Endothelial cell of umbilical vein (primary cell): ENCODE measurements at regions not wholly inside any gene's neighbourhood (a gene's known extent, or its start where the extent isn't known, plus 50 kb on each side); places are given as distances from the start of the nearest gene placed in this dataset.

Source experiments
- BruUV-seq: library from RNA; stranded (reverse); fragments of 400-500 nt; replicated peaks from 2 replicates; lab custom pipeline; 2021; lab: Mats Ljungman, UMichigan
- CTCF ChIA-PET: fragments of 300-600, 350-600 bp; sonication (Branson Sonifier 250); formaldehyde crosslinking; loops from one replicate; lab custom pipeline; 2021; ENCODE audit warnings: antibody characterized with exemption, inconsistent platforms; lab: Charles Lee
- POLR2A ChIA-PET: fragments of 300-600, 350-600 bp; sonication (Branson Sonifier 250); formaldehyde crosslinking; loops from one replicate; lab custom pipeline; 2021; ENCODE audit warnings: antibody characterized with exemption, inconsistent platforms; lab: Charles Lee
- DNase-seq: peaks from one replicate; pipeline ENCODE4 v3.0.0-alpha.2; 2011; ENCODE audit warnings: low read depth, low spot score
- FAIRE-seq: peaks from 2 replicates; lab custom pipeline; 2011; peaks lifted over from hg19 to GRCh38; lab: Jason Lieb, UNC
- H2AFZ ChIP-seq: 2 replicates; pipeline ENCODE4 v1.6.0; 2012; ENCODE audit warnings: low read depth, low read length, control low read depth, inconsistent platforms
- H3K27ac ChIP-seq: 2 replicates; pipeline ENCODE4 v1.5.1; 2011; ENCODE audit warnings: low read depth, mild to moderate bottlenecking, control low read depth, low read length, moderate library complexity; ENCODE audit not compliant: insufficient read depth
- H3K27me3 ChIP-seq, 2 experiments: 2 replicates each; pipeline versions ENCODE4 v1.6.0 to v1.6.1; 2011; ENCODE audit warnings: low read length in 2 of 2, mixed read lengths in 1 of 2; ENCODE audit not compliant: control insufficient read depth in 2 of 2, insufficient read depth in 2 of 2
- H3K36me3 ChIP-seq, 2 experiments: 2 replicates in 1 of 2; 3 replicates in 1 of 2; pipeline ENCODE4 v1.5.1; 2011; ENCODE audit warnings: low read length in 2 of 2, mild to moderate bottlenecking in 1 of 2, moderate library complexity in 1 of 2; ENCODE audit not compliant: control insufficient read depth in 2 of 2, insufficient read depth in 2 of 2; ENCODE audit errors: extremely low read depth in 1 of 2
- H3K4me1 ChIP-seq: 3 replicates; pipeline ENCODE4 v1.5.1; 2011; ENCODE audit warnings: mild to moderate bottlenecking, low read length; ENCODE audit not compliant: control insufficient read depth, insufficient read depth; ENCODE audit errors: extremely low read depth
- H3K4me2 ChIP-seq: 2 replicates; pipeline ENCODE4 v1.6.1; 2011; ENCODE audit warnings: low read length, control low read depth, mixed read lengths; ENCODE audit not compliant: insufficient read depth
- H3K4me3 ChIP-seq, 3 experiments: fragments of 200-600 bp in 1 of 3; sonication (generic), shearing (Covaris generic) in 1 of 3; replicated peaks in 1 of 3; 2 replicates each; pipeline ENCODE4 v1.5.1; 2011 to 2016; ENCODE audit warnings: control low read depth in 3 of 3, low read length in 3 of 3, mild to moderate bottlenecking in 2 of 3, inconsistent platforms in 1 of 3, low read depth in 1 of 3, moderate library complexity in 1 of 3; ENCODE audit not compliant: insufficient read depth in 1 of 3
- H3K79me2 ChIP-seq: 2 replicates; pipeline ENCODE4 v1.6.0; 2012; ENCODE audit warnings: low read length, inconsistent platforms; ENCODE audit not compliant: control insufficient read depth, insufficient read depth
- H3K9ac ChIP-seq: replicated peaks from 2 replicates; pipeline ENCODE3; 2011; ENCODE audit warnings: low read length, control low read depth; ENCODE audit not compliant: insufficient read depth; ENCODE audit errors: extremely low read depth
- H3K9me1 ChIP-seq: replicated peaks from 3 replicates; pipeline ENCODE4 v1.6.0; 2011; ENCODE audit warnings: mild to moderate bottlenecking, low read length; ENCODE audit not compliant: control insufficient read depth, insufficient read depth; ENCODE audit errors: extremely low read depth
- H3K9me3 ChIP-seq: replicated peaks from 2 replicates; pipeline ENCODE4 v1.5.1; 2012; ENCODE audit warnings: low read length, inconsistent platforms; ENCODE audit not compliant: control insufficient read depth, insufficient read depth
- H4K20me1 ChIP-seq: replicated peaks from 2 replicates; pipeline ENCODE3; 2011; ENCODE audit warnings: mild to moderate bottlenecking, low read length; ENCODE audit not compliant: control insufficient read depth, insufficient read depth; ENCODE audit errors: extremely low read depth
- EZH2 ChIP-seq: IDR thresholded peaks from 2 replicates; pipeline ENCODE4 v1.6.1; 2012; ENCODE audit warnings: borderline replicate concordance, low read depth, mild to moderate bottlenecking, moderate library complexity, low read length, inconsistent platforms; ENCODE audit not compliant: severe bottlenecking
- FOS ChIP-seq: IDR thresholded peaks from 2 replicates; pipeline ENCODE4 v1.6.1; 2011; ENCODE audit warnings: mild to moderate bottlenecking, low read length, moderate library complexity, borderline replicate concordance; ENCODE audit not compliant: insufficient read depth
- GATA2 ChIP-seq: IDR thresholded peaks from 2 replicates; pipeline ENCODE4 v1.7.0; 2011; ENCODE audit warnings: low read depth, mild to moderate bottlenecking, moderate library complexity, mixed read lengths, low read length; ENCODE audit not compliant: insufficient read length, insufficient read depth
- MYC ChIP-seq: IDR thresholded peaks from one replicate; pipeline ENCODE4 v1.6.1; 2011; ENCODE audit warnings: mild to moderate bottlenecking, low read depth, low read length
- POLR2A ChIP-seq: IDR thresholded peaks from 2 replicates; pipeline ENCODE4 v1.6.1; 2012; ENCODE audit warnings: low read depth, mild to moderate bottlenecking, control low read depth, low read length
- POLR2AphosphoS5 ChIP-seq: IDR thresholded peaks from 2 replicates; pipeline ENCODE4 v1.6.1; 2012; ENCODE audit warnings: low read depth, mild to moderate bottlenecking, control low read depth, low read length, moderate library complexity; ENCODE audit not compliant: insufficient read depth
- dilution Hi-C: fragments of 300-500 bp; cut with MboI; formaldehyde crosslinking; loops from one replicate; pipeline ENCODE4 v1.15.0; 2019; ENCODE audit warnings: low sequenced_read_pairs; ENCODE audit not compliant: extremely low pct_ligation_motif_present
- intact Hi-C: fragments of 100-400 bp; cut with micrococcal nuclease; formaldehyde crosslinking; loops from one replicate; pipeline ENCODE4 v1.10.0; 2022
- TF ChIP-seq, protein P1 (sequence below), 2 donors: IDR thresholded peaks; 1 replicate in 1 of 2; 2 replicates in 1 of 2; pipeline ENCODE4 v1.5.1; 2011; ENCODE audit warnings: low read length in 2 of 2, mild to moderate bottlenecking in 2 of 2, moderate library complexity in 2 of 2, control low read depth in 1 of 2, inconsistent platforms in 1 of 2, low read depth in 1 of 2; ENCODE audit not compliant: insufficient read depth in 1 of 2; ENCODE audit errors: extremely low read depth in 1 of 2
- TF ChIP-seq, protein P2 (sequence below): IDR thresholded peaks from 2 replicates; pipeline ENCODE4 v1.6.1; 2011; ENCODE audit not compliant: insufficient read depth, insufficient read length

DNA sequence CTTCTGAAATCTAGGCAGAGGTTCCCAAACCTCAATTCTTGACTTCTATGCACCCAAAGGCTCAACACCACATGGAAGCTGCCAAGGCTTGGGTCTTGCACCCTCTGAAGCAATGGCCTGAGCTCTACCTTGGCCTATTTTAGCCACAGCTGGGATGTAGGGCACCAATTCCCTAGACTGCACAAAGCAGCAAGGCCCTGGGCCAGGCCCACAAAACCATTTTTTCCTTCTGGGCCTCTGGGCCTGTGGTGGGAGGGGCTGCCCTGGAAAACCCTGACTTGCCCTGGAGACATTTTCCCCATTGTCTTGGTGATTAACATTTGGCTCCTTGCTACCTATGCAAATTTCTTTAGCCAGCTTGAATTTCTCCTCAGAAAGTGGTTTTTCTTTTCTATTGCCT is 315.2 kb downstream of the DCDC2C start:
- no peak overlapping the region for H3K4me3 ChIP-seq
- H3K36me3 ChIP-seq, result no peaks in the 10 kb centered on the region
- H2AFZ ChIP-seq, result no peak overlapping the region
- intact Hi-C loops (no loop called here), dilution Hi-C loops (no loop called here)
- H4K20me1 ChIP-seq, result no peaks in the 10 kb centered on the region
- CTCF ChIA-PET, result no interaction called here
- TF ChIP-seq GATA2 (no peak), POLR2A (no peak), POLR2AphosphoS5 (no peak), EZH2 (no peak), FOS (no peak), MYC (no peak)
- TF ChIP-seq, protein P1, sequence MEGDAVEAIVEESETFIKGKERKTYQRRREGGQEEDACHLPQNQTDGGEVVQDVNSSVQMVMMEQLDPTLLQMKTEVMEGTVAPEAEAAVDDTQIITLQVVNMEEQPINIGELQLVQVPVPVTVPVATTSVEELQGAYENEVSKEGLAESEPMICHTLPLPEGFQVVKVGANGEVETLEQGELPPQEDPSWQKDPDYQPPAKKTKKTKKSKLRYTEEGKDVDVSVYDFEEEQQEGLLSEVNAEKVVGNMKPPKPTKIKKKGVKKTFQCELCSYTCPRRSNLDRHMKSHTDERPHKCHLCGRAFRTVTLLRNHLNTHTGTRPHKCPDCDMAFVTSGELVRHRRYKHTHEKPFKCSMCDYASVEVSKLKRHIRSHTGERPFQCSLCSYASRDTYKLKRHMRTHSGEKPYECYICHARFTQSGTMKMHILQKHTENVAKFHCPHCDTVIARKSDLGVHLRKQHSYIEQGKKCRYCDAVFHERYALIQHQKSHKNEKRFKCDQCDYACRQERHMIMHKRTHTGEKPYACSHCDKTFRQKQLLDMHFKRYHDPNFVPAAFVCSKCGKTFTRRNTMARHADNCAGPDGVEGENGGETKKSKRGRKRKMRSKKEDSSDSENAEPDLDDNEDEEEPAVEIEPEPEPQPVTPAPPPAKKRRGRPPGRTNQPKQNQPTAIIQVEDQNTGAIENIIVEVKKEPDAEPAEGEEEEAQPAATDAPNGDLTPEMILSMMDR (IDR thresholded peaks at IDR 0.05; ENCODE audit: extremely low read depth in 1 of 2, insufficient read depth in 1 of 2, low read depth in 1 of 2, low read length in 2 of 2), result no peak
- TF ChIP-seq, protein P2, sequence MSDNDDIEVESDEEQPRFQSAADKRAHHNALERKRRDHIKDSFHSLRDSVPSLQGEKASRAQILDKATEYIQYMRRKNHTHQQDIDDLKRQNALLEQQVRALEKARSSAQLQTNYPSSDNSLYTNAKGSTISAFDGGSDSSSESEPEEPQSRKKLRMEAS, result no peak
- POLR2A ChIA-PET, result no interaction called here
- no peak for DNase-seq
- no peak overlapping the region for H3K9ac ChIP-seq
- FAIRE-seq, result no peak
- no peaks in the 10 kb centered on the region for H3K9me3 ChIP-seq
- BruUV-seq, result no TSS peak
- no peaks in the 10 kb centered on the region for H3K4me1 ChIP-seq
- no peaks in the 10 kb centered on the region for H3K27me3 ChIP-seq
- no peaks in the 10 kb centered on the region for H3K79me2 ChIP-seq
- no peak overlapping the region for H3K4me2 ChIP-seq
- no peaks in the 10 kb centered on the region for H3K9me1 ChIP-seq
- no peak overlapping the region for H3K27ac ChIP-seq
